Colonic mucosa (tissue), 4 donors: ENCODE measurements at regions not wholly inside any gene's neighbourhood (a gene's known extent, or its start where the extent isn't known, plus 50 kb on each side); places are given as distances from the start of the nearest gene placed in this dataset.
"Not testable (repeated sequence)": the region's sequence is repeated elsewhere in the genome, so short reads cannot be mapped to it uniquely, and the experiment has no call there.

Experiments
- DNase-seq: peaks from one replicate; pipeline ENCODE4 v3.0.0-alpha.2; 2020
- H3K27ac ChIP-seq: fragments of 200-600 bp; one replicate; pipeline ENCODE4 v1.8.0; 2021
- H3K27me3 ChIP-seq: fragments of 200-600 bp; one replicate; pipeline ENCODE4 v1.8.0; 2021
- H3K36me3 ChIP-seq: fragments of 200-600 bp; one replicate; pipeline ENCODE4 v1.8.0; 2021
- H3K4me1 ChIP-seq: fragments of 200-600 bp; one replicate; pipeline ENCODE4 v1.8.0; 2021; ENCODE audit warnings: mild to moderate bottlenecking
- H3K4me3 ChIP-seq: fragments of 200-600 bp; one replicate; pipeline ENCODE4 v1.8.0; 2021
- H3K9ac ChIP-seq, 2 donors: one replicate each; pipeline ENCODE4 v1.7.0; 2013; ENCODE audit warnings: control low read depth in 2 of 2, low read depth in 2 of 2, low read length in 2 of 2
- H3K9me3 ChIP-seq: fragments of 200-600 bp; one replicate; pipeline ENCODE4 v1.8.0; 2021
- CTCF ChIP-seq: fragments of 200-600 bp; IDR thresholded peaks from one replicate; pipeline ENCODE4 v1.8.0; 2022; ENCODE audit warnings: antibody characterized with exemption, mild to moderate bottlenecking
- intact Hi-C: fragments of 100-400 bp; cut with DNase I; formaldehyde crosslinking; loops from one replicate; pipeline ENCODE4 v1.14.1; 2022
- donor health status: healthy.
- donor health status: DM: no; HTN: no; CAD: no.
- donor health status: DM: no; HTN: no; CAD: no.

GRCh38 chr18:40292985-40293710, 1661.9 kb upstream of the PIK3C3 start:
- Histone ChIP-seq H3K27me3 (no peaks in the 10 kb centered on the region), H3K27ac (no peak overlapping the region), H3K9me3 (no peaks in the 10 kb centered on the region), H3K4me1 (no peaks in the 10 kb centered on the region), H3K9ac (no peak overlapping the region), H3K36me3 (no peaks in the 10 kb centered on the region), H3K4me3 (no peak overlapping the region)
- TF ChIP-seq CTCF = no peak
- intact Hi-C loops = no loop called here
- DNase-seq = no peak

DNA sequence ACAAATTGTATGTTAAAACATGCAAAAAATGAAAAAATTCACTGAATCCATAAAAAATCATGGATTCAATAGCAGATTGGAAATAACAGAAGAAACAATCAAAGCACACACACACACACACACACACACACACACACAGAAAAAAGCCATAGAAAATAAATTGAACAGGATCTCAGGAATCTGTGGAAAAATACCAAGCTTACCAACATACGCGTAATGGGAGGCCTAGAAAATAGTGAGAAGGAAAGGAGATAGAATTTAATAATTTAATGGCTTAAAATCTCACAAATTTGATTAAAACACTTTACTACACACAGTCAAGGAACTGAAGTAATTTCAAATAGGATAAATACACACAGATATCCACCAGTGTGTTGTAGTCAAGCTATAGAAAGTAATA, 1671.5 kb upstream of the PIK3C3 start:
- Histone ChIP-seq H3K9me3 (no peaks in the 10 kb centered on the region), H3K9ac (no peak overlapping the region), H3K4me3 (no peak overlapping the region), H3K27ac (no peak overlapping the region), H3K27me3 (no peaks in the 10 kb centered on the region), H3K36me3 (no peaks in the 10 kb centered on the region), H3K4me1 (no peaks in the 10 kb centered on the region)
- intact Hi-C loops = no loop called here
- no peak for DNase-seq
- TF ChIP-seq CTCF = no peak

GRCh38 chr18:40281356-40281755, 1673.7 kb upstream of the PIK3C3 start:
- H3K9me3 ChIP-seq, H3K4me3 ChIP-seq, DNase-seq, H3K27ac ChIP-seq, intact Hi-C loops, H3K4me1 ChIP-seq, H3K27me3 ChIP-seq, H3K36me3 ChIP-seq, H3K9ac ChIP-seq: not testable (repeated sequence)

- intact Hi-C loops = no loop called here
- no peaks in the 10 kb centered on the region for H3K36me3 ChIP-seq
- no peak overlapping the region for H3K9ac ChIP-seq
- no peak for DNase-seq
- TF ChIP-seq CTCF = no peak
- H3K9me3 ChIP-seq = no peaks in the 10 kb centered on the region
- no peak overlapping the region for H3K4me3 ChIP-seq
- H3K27ac ChIP-seq = no peak overlapping the region
- no peaks in the 10 kb centered on the region for H3K4me1 ChIP-seq
- H3K27me3 ChIP-seq = no peaks in the 10 kb centered on the region
Observed at GRCh38 chr18:40274618-40275196, 1680.3 kb upstream of the PIK3C3 start.

DNA sequence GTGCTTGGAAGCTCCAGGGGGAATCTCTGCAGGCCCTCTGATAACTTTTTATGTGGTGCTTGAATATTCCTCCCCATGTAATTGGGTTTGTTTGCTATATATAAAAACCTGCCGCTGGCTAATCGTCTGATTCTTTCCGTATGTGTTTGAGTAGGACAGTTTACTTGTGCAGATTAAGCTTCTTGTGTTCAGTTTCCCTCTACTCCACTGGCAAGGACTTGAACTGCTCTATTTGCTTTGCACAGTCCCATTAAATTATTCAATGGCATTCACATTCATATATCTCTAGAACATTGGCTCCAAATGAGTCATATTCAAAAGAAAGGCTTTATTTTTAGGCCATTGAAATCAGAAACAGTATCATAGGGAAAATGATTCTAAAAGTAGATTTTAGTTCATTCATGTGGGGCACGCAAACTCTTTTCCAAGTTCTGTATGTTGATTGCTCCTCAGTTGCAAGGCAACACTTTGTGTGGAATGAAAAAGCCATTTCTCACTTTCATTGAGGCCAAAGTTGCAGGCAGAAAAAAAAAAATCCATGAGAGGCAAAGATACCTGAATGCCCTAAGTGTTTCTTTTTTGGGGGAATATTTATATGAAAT, 1682.3 kb upstream of the PIK3C3 start:
- Histone ChIP-seq H3K36me3 (no peaks in the 10 kb centered on the region), H3K27ac (no peak overlapping the region), H3K27me3 (no peaks in the 10 kb centered on the region), H3K9ac (no peak overlapping the region), H3K4me1 (no peaks in the 10 kb centered on the region), H3K4me3 (no peak overlapping the region), H3K9me3 (no peaks in the 10 kb centered on the region)
- intact Hi-C loops = no loop called here
- no peak for TF ChIP-seq CTCF
- no peak for DNase-seq
